PC-9 (cell line): ENCODE measurements at regions not wholly inside any gene's neighbourhood (a gene's known extent, or its start where the extent isn't known, plus 50 kb on each side); places are given as distances from the start of the nearest gene placed in this dataset.

Source experiments
- CTCF ChIP-seq: fragments of 200-600 bp; sonication (generic); conservative IDR thresholded peaks from 2 replicates; pipeline ENCODE4 v1.6.1; 2017; ENCODE audit warnings: mixed run types, antibody characterized with exemption, mild to moderate bottlenecking, moderate library complexity
- EZH2 ChIP-seq: fragments of 200-600 bp; sonication (generic); IDR thresholded peaks from 2 replicates; pipeline ENCODE4 v1.8.0; 2017; ENCODE audit warnings: antibody characterized with exemption, low read depth

- TF ChIP-seq CTCF (no peak), EZH2 (no peak)
Measured at GRCh38 chr2:215597577-215597976, 161.7 kb upstream of the FN1 start.
